GM18502 (cell line): ENCODE measurements at regions not wholly inside any gene's neighbourhood (a gene's known extent, or its start where the extent isn't known, plus 50 kb on each side); places are given as distances from the start of the nearest gene placed in this dataset.

Source experiments
- ATAC-seq: cut with Tn5 transposase; IDR thresholded peaks from one replicate; pipeline ENCODE4 v1.9.1; 2021; ENCODE audit warnings: mild to moderate bottlenecking; ENCODE audit not compliant: unreplicated experiment, poor library complexity

- ATAC-seq, result no peak
Observed at GRCh38 chr7:91323626-91324158, 59.5 kb downstream of the FZD1 start.

DNA sequence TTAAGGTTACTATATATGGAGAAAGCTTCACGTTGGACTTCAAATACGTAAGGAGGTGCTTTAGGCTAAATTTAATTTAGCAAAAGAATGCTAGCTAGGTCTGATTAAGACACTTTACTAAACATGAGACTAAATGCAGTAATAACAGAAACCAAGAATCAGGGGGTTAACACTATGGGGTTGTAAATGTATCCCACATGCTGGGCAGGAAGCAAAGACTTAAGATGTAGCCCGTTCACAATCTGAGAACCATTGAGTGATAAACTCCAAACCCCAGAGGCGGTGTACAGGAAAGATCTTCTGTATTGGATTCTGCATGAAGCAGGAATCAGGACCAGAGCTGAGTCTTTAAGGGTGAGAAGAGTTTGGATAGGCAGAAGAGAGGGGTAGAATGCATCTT is 60.4 kb downstream of the FZD1 start:
- ATAC-seq, result no peak

GRCh38 chr7:91325726-91326125 is 61.5 kb downstream of the FZD1 start:
- ATAC-seq, result no peak

DNA sequence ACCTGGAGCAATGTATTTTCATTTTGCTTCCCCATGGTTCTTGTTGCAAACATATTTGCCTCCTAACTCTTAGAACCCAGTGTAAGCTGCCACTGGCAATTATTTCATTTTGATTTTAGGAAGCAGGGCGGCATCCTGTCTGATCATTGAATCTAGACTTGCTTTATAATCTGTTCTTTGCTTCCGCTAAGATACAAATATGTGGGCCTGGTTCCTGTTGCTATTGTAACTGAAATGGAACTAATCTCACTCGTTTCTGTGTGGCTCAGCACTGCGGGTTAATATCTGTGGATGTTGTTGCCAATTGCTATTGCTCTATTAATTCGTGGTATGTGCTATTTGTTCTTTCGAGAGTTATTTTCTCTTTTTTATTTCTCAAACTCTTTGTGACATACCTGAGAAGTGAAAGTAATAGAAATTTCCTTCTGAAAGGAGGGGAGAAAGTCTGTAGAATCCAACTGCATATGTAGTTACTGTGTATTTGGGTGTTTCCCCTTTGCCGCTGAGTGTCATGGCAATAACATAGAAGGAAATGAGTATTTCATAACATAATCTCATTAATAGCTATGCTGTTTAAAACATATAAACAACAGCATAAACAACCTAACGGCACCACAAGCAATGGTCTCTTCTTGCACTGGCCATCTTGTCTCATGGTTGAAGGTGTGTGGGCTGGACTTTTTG is 62.4 kb downstream of the FZD1 start:
- ATAC-seq, result no peak

GRCh38 chr7:91327346-91327745 is 63.1 kb downstream of the FZD1 start:
- ATAC-seq, result no peak

DNA sequence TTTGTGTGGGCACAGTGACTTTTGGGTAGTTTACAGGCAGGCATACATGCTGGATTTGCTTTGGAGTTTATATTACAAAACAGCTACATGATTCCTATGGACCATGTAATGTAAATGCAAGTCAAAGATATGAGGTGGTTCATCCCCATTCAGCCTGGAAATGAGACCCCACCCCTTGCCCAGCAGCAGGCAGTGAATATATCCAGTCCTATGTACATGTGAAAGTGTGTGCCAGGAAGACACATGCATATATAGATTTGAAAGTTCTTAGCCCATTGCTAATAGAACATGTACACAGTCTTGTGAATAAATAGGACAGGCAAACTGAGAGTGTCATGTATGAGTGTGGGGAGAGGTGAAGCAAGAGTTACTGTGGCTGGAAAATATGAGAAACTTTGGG is 65.3 kb downstream of the FZD1 start:
- ATAC-seq, result no peak

- no peak for ATAC-seq
Observed at GRCh38 chr7:91330191-91330808, 66.1 kb downstream of the FZD1 start.

GRCh38 chr7:91330866-91331265 is 66.6 kb downstream of the FZD1 start:
- no peak for ATAC-seq

- ATAC-seq, result no peak
Observed at GRCh38 chr7:91336106-91336505, 71.9 kb downstream of the FZD1 start.

DNA sequence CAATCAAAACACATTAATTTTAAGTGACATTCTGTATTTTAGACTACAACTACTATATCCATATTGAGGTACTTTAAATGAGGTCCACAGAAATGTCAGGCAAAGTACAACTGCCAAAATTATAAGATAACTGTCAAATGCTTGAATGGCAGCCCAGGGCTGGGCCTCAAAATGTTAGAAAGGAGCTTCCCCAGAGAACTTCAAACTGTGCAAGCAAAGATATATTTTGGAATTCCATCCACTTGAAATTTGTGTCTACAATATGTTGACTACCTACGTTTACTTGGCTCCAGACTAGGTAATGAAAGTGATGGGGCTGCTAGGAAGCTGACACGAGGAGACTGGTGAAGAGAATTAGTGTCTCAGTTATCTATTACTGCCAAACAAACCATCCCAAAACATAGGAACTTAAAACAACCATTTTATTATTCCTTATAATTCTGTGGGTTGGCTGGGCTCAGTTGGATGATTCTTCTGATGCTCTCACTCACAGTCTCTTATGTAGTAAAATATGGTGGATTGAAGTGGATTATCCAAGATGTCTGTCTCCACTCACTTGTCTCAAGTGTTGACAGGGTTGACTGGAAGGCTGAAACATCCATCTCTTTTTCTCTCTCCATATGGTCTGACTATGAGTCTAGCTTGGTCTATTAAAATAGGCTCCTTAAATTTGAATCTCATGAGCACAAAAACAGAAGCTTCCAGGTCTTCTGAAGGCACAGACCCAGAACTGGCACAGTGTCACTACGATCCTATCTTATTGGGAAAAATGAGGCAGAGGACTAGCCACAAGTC is 74.2 kb downstream of the FZD1 start:
- ATAC-seq, result no peak

DNA sequence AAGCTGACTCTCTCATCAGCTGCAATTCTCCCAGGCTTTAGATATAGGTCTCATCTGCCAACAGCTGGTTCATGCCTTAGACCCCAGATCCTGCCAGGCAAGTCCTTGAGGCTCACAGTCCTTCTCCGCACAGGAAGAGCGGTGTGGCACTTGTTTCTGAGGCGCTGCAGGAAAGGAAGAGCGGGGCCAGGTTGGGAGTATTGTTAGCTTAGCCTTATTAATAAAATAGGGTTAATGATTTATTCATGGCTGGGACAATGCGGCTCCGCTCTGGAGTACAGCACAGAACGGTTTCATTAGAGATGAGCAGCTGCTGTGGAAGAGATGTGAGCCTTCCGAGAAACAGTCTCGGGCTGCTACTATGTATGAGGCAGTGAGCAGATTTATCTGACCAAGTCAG is 78.1 kb downstream of the FZD1 start:
- no peak for ATAC-seq

GRCh38 chr7:91343420-91343960 is 79.3 kb downstream of the FZD1 start:
- no peak for ATAC-seq

GRCh38 chr7:91343996-91344629 is 79.9 kb downstream of the FZD1 start:
- no peak for ATAC-seq

DNA sequence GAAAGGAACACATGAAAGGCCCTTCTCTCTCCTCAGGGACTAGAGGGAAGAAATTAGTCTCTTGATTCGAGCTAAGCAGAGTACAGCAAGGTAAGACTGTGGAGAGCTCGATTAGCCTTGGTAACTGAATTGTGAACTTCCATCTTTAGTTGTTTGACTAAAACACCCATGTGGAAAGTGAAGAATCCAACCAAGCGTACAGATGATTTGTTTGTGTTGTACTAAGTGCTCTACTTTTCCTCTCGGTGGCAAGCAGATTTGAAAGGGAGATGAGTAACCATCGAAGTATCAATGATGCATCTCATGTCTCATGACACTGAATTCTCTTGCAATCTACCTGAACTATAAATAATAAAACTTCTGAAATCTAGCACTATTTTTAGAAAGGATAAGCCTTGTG is 80.7 kb downstream of the FZD1 start:
- no peak for ATAC-seq

DNA sequence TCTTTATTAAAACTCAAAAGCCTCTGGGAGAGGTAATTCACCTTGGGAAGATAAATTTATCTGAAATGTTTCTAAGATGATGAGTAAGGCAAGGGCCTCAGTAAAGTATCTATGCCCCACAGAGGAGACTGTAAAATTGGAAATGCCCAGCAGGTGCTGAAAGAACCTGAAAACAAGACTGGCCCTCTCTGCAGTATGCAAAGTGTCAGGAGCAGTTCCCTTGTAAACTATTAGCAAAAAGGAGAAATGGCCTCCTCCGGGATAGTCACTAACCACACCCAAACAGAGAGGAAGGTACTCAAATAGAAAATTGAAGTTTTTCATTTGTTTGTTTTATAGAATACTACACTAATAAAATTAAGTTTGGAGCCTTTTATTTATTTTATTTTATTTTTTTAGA is 81.2 kb downstream of the FZD1 start:
- no peak for ATAC-seq

- no peak for ATAC-seq
Observed at GRCh38 chr7:91346426-91346825, 82.2 kb downstream of the FZD1 start.

DNA sequence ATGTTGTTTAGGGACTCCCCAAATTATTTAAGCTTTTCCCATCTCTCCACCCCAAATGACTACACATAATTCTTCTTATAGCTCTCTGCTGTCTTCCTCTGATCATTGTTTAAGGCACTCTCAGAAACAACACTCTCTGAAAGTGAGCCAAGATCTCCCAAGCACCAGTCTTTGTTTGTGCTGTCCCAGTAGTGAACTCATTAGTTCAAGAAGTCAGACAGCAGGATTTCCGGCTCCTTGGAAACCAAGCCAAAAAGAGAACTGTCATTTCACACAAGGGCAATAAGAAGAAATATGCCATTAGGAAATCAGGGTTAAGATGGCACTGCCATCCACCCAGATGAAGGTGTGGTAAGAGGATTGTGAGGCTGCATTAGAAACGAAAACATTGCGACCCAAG is 83.1 kb downstream of the FZD1 start:
- ATAC-seq, result no peak

DNA sequence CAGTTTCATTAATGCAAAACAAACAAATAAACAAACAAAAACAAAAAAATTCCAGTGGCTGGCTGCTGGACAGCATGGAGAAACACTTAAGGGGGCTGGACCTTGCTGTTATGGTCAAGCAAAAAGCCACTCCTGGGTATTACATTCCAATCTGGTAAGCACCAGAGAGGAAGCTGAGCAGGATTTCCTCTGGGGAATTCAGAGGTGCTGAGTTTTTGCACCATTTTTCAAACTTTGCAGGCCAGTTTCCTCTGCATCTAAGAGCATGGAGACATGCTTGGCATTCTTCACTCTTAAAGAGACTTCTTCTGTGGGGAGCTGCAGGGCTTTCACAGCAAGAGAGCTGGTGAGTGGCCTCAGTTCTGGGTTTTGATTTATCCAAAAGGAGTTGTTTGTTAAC is 84.5 kb downstream of the FZD1 start:
- ATAC-seq, result no peak

DNA sequence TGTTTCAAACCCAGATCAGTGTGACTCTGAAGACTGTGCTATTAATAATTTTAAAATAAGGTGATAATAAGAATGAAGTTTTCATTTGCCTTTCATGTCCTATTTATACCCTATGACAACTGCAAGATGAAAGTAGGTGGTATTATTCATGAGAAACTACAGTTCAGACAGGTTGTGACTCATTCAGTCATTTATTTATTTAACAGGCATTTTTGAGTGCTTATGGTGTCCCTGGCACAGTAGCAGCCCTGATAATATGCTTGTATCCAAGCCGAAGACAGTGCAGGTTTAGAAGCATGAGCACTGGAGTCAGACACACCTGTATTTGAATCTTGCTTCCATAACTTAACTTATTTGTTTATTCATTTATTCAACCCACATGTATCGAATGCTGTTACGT is 87.1 kb downstream of the FZD1 start:
- ATAC-seq, result no peak

- no peak for ATAC-seq
Observed at GRCh38 chr7:91352091-91352490, 87.9 kb downstream of the FZD1 start.

DNA sequence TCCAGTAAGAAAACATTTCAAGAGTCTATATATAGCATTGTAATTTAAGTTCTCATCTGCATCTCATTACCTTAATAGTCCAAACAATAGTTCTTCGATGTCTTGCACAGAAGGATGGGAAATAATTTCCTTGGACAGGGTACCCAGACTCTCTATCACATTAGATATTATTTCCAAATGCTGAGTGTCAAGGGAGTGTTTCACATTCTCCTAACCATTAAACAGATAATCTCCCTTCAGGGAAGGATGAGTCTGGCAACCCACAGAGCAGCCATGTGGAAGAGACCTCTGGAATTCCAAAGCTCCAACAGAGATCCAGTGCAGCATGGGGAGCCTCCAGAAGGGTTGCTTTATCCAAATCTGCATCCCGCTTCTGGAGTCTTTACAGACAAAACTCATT is 89.6 kb downstream of the FZD1 start:
- no peak for ATAC-seq
